ENCODE measurements at regions not wholly inside any gene's neighbourhood (a gene's known extent, or its start where the extent isn't known, plus 50 kb on each side); places are given as distances from the start of the nearest gene placed in this dataset.

DNA sequence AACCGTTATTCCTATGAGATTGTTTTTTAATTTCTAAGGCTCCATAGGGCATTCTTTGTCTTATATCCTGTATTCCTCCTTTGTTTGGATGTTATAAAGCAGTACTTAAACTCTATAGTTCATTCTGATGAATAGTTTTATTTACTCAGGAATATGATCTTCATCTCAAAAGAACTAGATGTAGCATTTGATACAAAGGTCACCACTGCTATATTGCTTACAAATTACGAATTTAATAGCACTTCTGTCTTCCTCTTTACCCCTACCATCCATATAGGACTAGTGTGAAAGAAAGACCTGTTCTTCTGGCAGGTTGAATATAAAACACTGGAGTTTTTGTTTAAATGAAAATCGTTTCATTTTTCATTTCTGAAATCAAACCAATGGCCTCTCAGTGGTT is 468.1 kb upstream of the CXADR start:
- intact Hi-C loops (cut with micrococcal nuclease) = loop anchor here (10.0 kb wide), 1 partner anchor 100 kb away; no protein-coding TSS in a partner anchor
- no peak overlapping the region for H3K27ac Mint-ChIP-seq
- no peak overlapping the region for H3K4me3 Mint-ChIP-seq
- H3K27me3 Mint-ChIP-seq = no peaks in the 10 kb centered on the region
- no peaks in the 10 kb centered on the region for H3K4me1 Mint-ChIP-seq (ENCODE audit: low read depth)
- H3K9me3 Mint-ChIP-seq = peaks cover 12% of the 10 kb centered on the region
- H3K36me3 Mint-ChIP-seq (ENCODE audit: low read depth) = no peaks in the 10 kb centered on the region

DNA sequence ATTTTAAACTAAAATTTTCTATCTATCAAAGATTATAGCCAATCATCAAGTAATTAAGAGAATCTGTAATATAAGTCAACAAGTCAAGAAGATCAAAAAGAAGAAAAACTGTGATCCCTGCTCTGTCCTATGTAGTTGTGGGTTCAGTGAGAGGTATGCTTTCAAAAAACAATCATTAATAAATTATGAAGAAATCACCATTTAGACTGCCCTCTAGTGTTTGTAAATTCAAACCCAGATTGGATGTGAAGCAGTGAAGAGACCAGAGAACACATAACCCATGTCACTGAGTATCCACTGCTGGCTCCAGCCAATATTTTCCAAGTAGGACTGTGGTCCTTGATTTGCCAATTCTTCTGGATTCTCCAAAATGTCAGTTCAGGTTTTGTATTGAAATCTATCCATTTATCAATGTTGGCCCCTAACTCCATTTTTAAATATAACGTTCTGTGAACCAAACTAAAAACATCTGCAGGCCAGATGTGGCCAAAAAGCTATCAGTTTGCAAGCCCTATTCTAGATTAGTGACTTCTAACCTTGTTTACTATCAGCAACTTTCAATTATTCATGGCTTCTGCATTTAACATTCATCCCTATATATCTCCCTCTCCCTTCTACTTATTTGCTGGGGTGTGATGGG is 467.5 kb upstream of the CXADR start:
- Mint-ChIP-seq H3K27ac (no peak overlapping the region), H3K9me3 (peaks cover 17% of the 10 kb centered on the region), H3K27me3 (no peaks in the 10 kb centered on the region), H3K36me3 (ENCODE audit: low read depth) (no peaks in the 10 kb centered on the region), H3K4me3 (no peak overlapping the region), H3K4me1 (ENCODE audit: low read depth) (no peaks in the 10 kb centered on the region)
- intact Hi-C loops (cut with micrococcal nuclease) = loop anchor here (10.0 kb wide), 1 partner anchor 99 kb away; no protein-coding TSS in a partner anchor

DNA sequence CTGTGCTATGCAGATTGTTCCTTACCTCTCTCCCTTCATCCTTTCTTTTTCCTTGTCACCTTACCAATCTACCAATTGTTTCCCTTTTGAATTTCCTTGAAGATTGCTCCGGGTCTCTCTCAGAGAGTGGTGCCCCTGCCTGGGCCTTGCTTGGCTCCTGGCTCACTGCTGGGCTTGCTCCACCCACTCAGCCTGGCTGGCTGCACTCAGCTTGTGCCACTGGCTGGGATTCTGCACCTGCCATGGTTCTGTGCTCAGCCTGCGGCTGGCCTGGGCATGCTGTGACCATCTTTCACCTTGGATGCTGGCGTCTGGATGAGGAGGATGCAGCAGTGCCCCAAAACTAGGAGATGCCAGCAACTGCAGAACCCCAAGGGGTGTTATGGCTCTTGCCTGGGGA is 463.9 kb upstream of the CXADR start:
- Mint-ChIP-seq H3K9me3 (peaks cover 17% of the 10 kb centered on the region), H3K27ac (no peak overlapping the region), H3K27me3 (no peaks in the 10 kb centered on the region)

DNA sequence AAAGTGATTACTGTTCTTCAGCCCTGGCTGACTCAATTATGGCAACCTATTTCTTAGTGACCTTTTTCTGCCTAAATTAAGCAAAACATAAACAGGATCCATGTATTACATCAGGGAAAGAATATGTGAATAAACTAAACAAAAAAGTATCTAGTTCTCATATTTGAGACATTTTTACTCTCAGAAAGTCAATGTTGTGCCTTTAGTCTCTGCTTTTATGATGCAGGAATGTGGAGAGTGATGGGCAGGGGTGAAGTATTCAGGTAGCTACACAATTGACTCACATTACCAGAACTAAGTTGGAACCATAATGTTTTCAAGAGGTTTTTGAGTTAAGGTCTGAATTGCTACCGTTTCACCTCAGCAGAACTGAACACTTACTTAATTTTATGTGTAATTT is 462.7 kb upstream of the CXADR start:
- intact Hi-C loops (cut with micrococcal nuclease) = no loop called here
- Mint-ChIP-seq H3K4me3 (no peak overlapping the region), H3K27me3 (no peaks in the 10 kb centered on the region), H3K27ac (no peak overlapping the region), H3K36me3 (ENCODE audit: low read depth) (no peaks in the 10 kb centered on the region), H3K4me1 (ENCODE audit: low read depth) (no peaks in the 10 kb centered on the region), H3K9me3 (peaks cover 17% of the 10 kb centered on the region)

More for the DNA sequence above, 463.9 kb upstream of the CXADR start:
- H3K36me3 Mint-ChIP-seq (ENCODE audit: low read depth) = no peaks in the 10 kb centered on the region
- intact Hi-C loops (cut with micrococcal nuclease) = loop anchor here (10.0 kb wide), 1 partner anchor 96 kb away; no protein-coding TSS in a partner anchor
- H3K4me1 Mint-ChIP-seq (ENCODE audit: low read depth) = no peaks in the 10 kb centered on the region
- H3K4me3 Mint-ChIP-seq = no peak overlapping the region

- Mint-ChIP-seq H3K27ac (no peak overlapping the region), H3K4me3 (no peak overlapping the region), H3K4me1 (ENCODE audit: low read depth) (no peaks in the 10 kb centered on the region), H3K27me3 (no peaks in the 10 kb centered on the region), H3K36me3 (ENCODE audit: low read depth) (no peaks in the 10 kb centered on the region), H3K9me3 (peaks cover 17% of the 10 kb centered on the region)
- intact Hi-C loops (cut with micrococcal nuclease) = no loop called here
Observed at GRCh38 chr21:17050646-17051045, 462.2 kb upstream of the CXADR start.

GRCh38 chr21:17051054-17051453 is 461.8 kb upstream of the CXADR start:
- no peak overlapping the region for H3K27ac Mint-ChIP-seq
- peaks cover 21% of the 10 kb centered on the region for H3K9me3 Mint-ChIP-seq
- intact Hi-C loops (cut with micrococcal nuclease) = no loop called here
- H3K36me3 Mint-ChIP-seq (ENCODE audit: low read depth) = no peaks in the 10 kb centered on the region
- no peaks in the 10 kb centered on the region for H3K27me3 Mint-ChIP-seq
- no peak overlapping the region for H3K4me3 Mint-ChIP-seq
- no peaks in the 10 kb centered on the region for H3K4me1 Mint-ChIP-seq (ENCODE audit: low read depth)

- Mint-ChIP-seq H3K27ac (no peak overlapping the region), H3K36me3 (ENCODE audit: low read depth) (no peaks in the 10 kb centered on the region), H3K9me3 (peaks cover 39% of the 10 kb centered on the region), H3K4me1 (ENCODE audit: low read depth) (no peaks in the 10 kb centered on the region), H3K4me3 (no peak overlapping the region), H3K27me3 (no peaks in the 10 kb centered on the region)
- intact Hi-C loops (cut with micrococcal nuclease) = no loop called here
Observed at GRCh38 chr21:17053321-17053720, 459.5 kb upstream of the CXADR start.

- no peaks in the 10 kb centered on the region for H3K36me3 Mint-ChIP-seq (ENCODE audit: low read depth)
- intact Hi-C loops (cut with micrococcal nuclease) = no loop called here
- H3K27me3 Mint-ChIP-seq = no peaks in the 10 kb centered on the region
- H3K4me3 Mint-ChIP-seq = no peak overlapping the region
- H3K9me3 Mint-ChIP-seq = peaks cover 52% of the 10 kb centered on the region
- H3K4me1 Mint-ChIP-seq (ENCODE audit: low read depth) = no peaks in the 10 kb centered on the region
- H3K27ac Mint-ChIP-seq = no peak overlapping the region
Observed at GRCh38 chr21:17059936-17060335, 452.9 kb upstream of the CXADR start.

GRCh38 chr21:17066006-17066405 is 446.8 kb upstream of the CXADR start:
- no peaks in the 10 kb centered on the region for H3K36me3 Mint-ChIP-seq (ENCODE audit: low read depth)
- no peaks in the 10 kb centered on the region for H3K4me1 Mint-ChIP-seq (ENCODE audit: low read depth)
- H3K4me3 Mint-ChIP-seq = no peak overlapping the region
- intact Hi-C loops (cut with micrococcal nuclease) = no loop called here
- H3K9me3 Mint-ChIP-seq = peaks cover 37% of the 10 kb centered on the region
- H3K27ac Mint-ChIP-seq = no peak overlapping the region
- H3K27me3 Mint-ChIP-seq = no peaks in the 10 kb centered on the region

DNA sequence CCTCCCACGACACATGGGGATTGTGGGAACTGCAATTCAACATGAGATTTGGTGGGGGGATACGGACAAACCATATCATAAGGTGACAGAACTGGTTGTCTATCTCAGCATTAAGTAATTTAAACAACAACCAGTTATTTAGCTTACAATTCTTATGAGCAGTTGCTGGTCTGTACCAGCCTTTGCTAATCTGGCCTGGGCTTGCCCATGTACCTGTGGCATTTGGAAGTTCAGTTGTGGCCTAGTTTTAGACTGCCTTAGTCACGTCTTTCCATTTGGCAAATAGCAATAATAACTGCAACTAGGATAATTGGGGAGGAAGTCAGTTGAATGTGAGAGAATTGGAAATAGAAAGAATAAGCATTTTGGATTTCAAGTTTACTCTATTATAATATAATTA is 441.8 kb upstream of the CXADR start:
- intact Hi-C loops (cut with micrococcal nuclease) = no loop called here
- Mint-ChIP-seq H3K4me3 (no peak overlapping the region), H3K27ac (no peak overlapping the region), H3K4me1 (ENCODE audit: low read depth) (no peaks in the 10 kb centered on the region), H3K27me3 (no peaks in the 10 kb centered on the region), H3K9me3 (peaks cover 52% of the 10 kb centered on the region), H3K36me3 (ENCODE audit: low read depth) (no peaks in the 10 kb centered on the region)

DNA sequence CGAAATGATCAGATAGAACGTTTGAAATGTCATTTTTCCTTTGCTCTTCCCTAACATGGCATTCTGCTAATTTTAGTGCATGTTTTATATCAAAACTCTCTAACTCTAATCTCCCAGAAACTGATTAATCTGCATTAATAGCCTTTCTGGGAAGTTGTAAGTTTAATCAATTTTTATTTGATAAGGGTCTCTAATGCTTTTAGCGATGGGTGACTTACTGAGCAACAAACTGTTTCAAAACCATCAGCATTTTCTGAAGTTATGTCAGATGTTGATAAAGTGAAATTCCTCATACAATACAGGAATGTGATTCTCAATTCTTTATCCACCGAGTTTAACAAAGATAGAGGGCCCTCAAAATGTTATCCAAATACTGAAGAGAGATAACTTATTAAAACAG is 431.6 kb upstream of the CXADR start:
- intact Hi-C loops (cut with micrococcal nuclease) = no loop called here
- H3K4me1 Mint-ChIP-seq (ENCODE audit: low read depth) = no peaks in the 10 kb centered on the region
- H3K4me3 Mint-ChIP-seq = no peak overlapping the region
- peaks cover 20% of the 10 kb centered on the region for H3K9me3 Mint-ChIP-seq
- no peaks in the 10 kb centered on the region for H3K27me3 Mint-ChIP-seq
- H3K27ac Mint-ChIP-seq = no peak overlapping the region
- H3K36me3 Mint-ChIP-seq (ENCODE audit: low read depth) = no peaks in the 10 kb centered on the region

DNA sequence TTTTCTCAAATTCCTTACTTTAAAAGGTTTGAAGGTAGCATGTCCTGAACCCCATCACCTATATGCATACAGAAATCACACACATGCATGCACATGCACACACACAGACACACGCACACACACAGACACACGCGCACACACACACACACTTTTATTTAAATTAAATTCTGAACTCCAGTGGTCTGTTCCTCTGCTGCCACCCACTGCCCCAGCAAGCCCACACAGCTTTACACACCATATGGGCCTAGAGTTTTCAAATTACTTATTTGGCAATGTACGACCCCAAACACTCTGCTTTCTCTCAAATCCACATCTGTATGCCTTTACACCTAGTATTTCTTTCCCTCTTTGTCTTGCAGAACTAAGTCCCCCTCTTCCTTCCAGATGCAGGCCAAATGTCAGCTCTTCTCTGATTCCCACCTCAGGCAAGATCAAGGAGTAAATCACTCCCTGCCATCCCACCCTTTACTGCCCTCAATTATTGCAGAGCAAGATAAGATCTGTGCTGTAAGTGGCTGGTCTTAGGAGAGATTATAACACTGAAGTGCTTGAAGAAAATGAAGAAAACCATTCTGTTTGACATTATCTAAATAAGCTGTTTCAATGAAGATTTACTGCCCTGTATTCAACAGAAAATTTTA is 429.9 kb upstream of the CXADR start:
- H3K27me3 Mint-ChIP-seq = no peaks in the 10 kb centered on the region
- H3K36me3 Mint-ChIP-seq (ENCODE audit: low read depth) = no peaks in the 10 kb centered on the region
- no peak overlapping the region for H3K4me3 Mint-ChIP-seq
- H3K9me3 Mint-ChIP-seq = peaks cover 32% of the 10 kb centered on the region
- intact Hi-C loops (cut with micrococcal nuclease) = no loop called here
- H3K27ac Mint-ChIP-seq = no peak overlapping the region
- no peaks in the 10 kb centered on the region for H3K4me1 Mint-ChIP-seq (ENCODE audit: low read depth)

GRCh38 chr21:17085707-17086106 is 427.1 kb upstream of the CXADR start:
- peaks cover 53% of the 10 kb centered on the region for H3K9me3 Mint-ChIP-seq
- intact Hi-C loops (cut with micrococcal nuclease) = no loop called here
- H3K27ac Mint-ChIP-seq = no peak overlapping the region
- H3K4me1 Mint-ChIP-seq (ENCODE audit: low read depth) = no peaks in the 10 kb centered on the region
- no peaks in the 10 kb centered on the region for H3K27me3 Mint-ChIP-seq
- H3K4me3 Mint-ChIP-seq = no peak overlapping the region
- no peaks in the 10 kb centered on the region for H3K36me3 Mint-ChIP-seq (ENCODE audit: low read depth)

- intact Hi-C loops (cut with micrococcal nuclease) = no loop called here
- H3K4me3 Mint-ChIP-seq = no peak overlapping the region
- H3K9me3 Mint-ChIP-seq = peaks cover 45% of the 10 kb centered on the region
Observed at GRCh38 chr21:17088500-17088899, 424.3 kb upstream of the CXADR start.

DNA sequence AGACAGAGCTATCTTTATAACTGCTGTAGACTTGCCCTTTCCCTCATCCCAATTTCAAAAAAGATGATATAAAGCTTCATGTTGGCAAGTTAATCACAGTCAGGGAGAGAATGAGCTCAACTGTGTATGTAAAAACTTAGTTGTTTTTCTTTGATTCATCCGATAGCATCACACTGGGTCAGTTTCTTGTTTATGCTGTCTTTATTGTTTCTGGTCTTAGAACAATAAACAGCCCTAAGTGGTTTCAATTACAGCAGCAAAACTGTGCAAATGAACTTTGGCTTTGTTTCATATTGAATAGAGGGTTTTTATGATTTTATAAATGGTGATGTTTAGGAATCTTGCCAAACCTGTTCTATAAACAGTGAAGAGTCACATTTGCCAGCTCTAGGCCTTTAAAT is 423.8 kb upstream of the CXADR start:
- Mint-ChIP-seq H3K27ac (no peak overlapping the region), H3K4me1 (ENCODE audit: low read depth) (no peaks in the 10 kb centered on the region), H3K4me3 (no peak overlapping the region), H3K36me3 (ENCODE audit: low read depth) (no peaks in the 10 kb centered on the region), H3K9me3 (peaks cover 43% of the 10 kb centered on the region), H3K27me3 (no peaks in the 10 kb centered on the region)
- intact Hi-C loops (cut with micrococcal nuclease) = no loop called here

More at GRCh38 chr21:17088500-17088899, 424.3 kb upstream of the CXADR start:
- Mint-ChIP-seq H3K4me1 (ENCODE audit: low read depth) (no peaks in the 10 kb centered on the region), H3K27me3 (no peaks in the 10 kb centered on the region), H3K36me3 (ENCODE audit: low read depth) (no peaks in the 10 kb centered on the region), H3K27ac (no peak overlapping the region)

Measured in dendritic cell treated with granulocyte-macrophage colony-stimulating factor and Interleukin-4, amounts not matched to agents 40 ng/mL and 50 ng/mL, for 4 days (primary cell).